ENCODE measurements at regions not wholly inside any gene's neighbourhood (a gene's known extent, or its start where the extent isn't known, plus 50 kb on each side); places are given as distances from the start of the nearest gene placed in this dataset.
"Not testable (repeated sequence)": the region's sequence is repeated elsewhere in the genome, so short reads cannot be mapped to it uniquely, and the experiment has no call there.

- no peaks in the 10 kb centered on the region for H3K4me1 ChIP-seq (ENCODE audit: insufficient read depth, low read length)
- H3K27me3 ChIP-seq (ENCODE audit: insufficient read depth, low read length), result no peaks in the 10 kb centered on the region
- H3K4me3 ChIP-seq (ENCODE audit: low read length), result no peak overlapping the region
- H3K9me3 ChIP-seq (ENCODE audit: low read length), result no peaks in the 10 kb centered on the region
- H2AFZ ChIP-seq (ENCODE audit: low read depth, low read length), result no peak overlapping the region
- H3K36me3 ChIP-seq (ENCODE audit: insufficient read depth, low read length), result no peaks in the 10 kb centered on the region
These were observed 290.0 kb downstream of the SLC7A11 start for GRCh38 chr4:137952116-137952515.

GRCh38 chr4:137950286-137950685 is 291.9 kb downstream of the SLC7A11 start:
- no peak overlapping the region for H2AFZ ChIP-seq (ENCODE audit: low read depth, low read length)
- H3K4me1 ChIP-seq (ENCODE audit: insufficient read depth, low read length), result no peaks in the 10 kb centered on the region
- H3K27me3 ChIP-seq (ENCODE audit: insufficient read depth, low read length), result no peaks in the 10 kb centered on the region
- H3K36me3 ChIP-seq (ENCODE audit: insufficient read depth, low read length), result no peaks in the 10 kb centered on the region
- H3K9me3 ChIP-seq (ENCODE audit: low read length), result no peaks in the 10 kb centered on the region
- H3K4me3 ChIP-seq (ENCODE audit: low read length), result no peak overlapping the region

GRCh38 chr4:137949746-137950145 is 292.4 kb downstream of the SLC7A11 start:
- Histone ChIP-seq H3K4me3 (ENCODE audit: low read length) (no peak overlapping the region), H3K4me1 (ENCODE audit: insufficient read depth, low read length) (no peaks in the 10 kb centered on the region), H3K27me3 (ENCODE audit: insufficient read depth, low read length) (no peaks in the 10 kb centered on the region), H3K9me3 (ENCODE audit: low read length) (no peaks in the 10 kb centered on the region), H3K36me3 (ENCODE audit: insufficient read depth, low read length) (no peaks in the 10 kb centered on the region), H2AFZ (ENCODE audit: low read depth, low read length) (no peak overlapping the region)

- H2AFZ ChIP-seq (ENCODE audit: low read depth, low read length), result no peak overlapping the region
These were observed 295.5 kb downstream of the SLC7A11 start for GRCh38 chr4:137946453-137947174.

GRCh38 chr4:137942815-137943214 is 299.3 kb downstream of the SLC7A11 start:
- not testable (repeated sequence) for H3K27me3 ChIP-seq (ENCODE audit: insufficient read depth, low read length); H3K4me1 ChIP-seq (ENCODE audit: insufficient read depth, low read length); H3K36me3 ChIP-seq (ENCODE audit: insufficient read depth, low read length); H3K4me3 ChIP-seq (ENCODE audit: low read length); H3K9me3 ChIP-seq (ENCODE audit: low read length); H2AFZ ChIP-seq (ENCODE audit: low read depth, low read length)

More at GRCh38 chr4:137946453-137947174, 295.5 kb downstream of the SLC7A11 start:
- no peaks in the 10 kb centered on the region for H3K9me3 ChIP-seq (ENCODE audit: low read length)
- no peaks in the 10 kb centered on the region for H3K4me1 ChIP-seq (ENCODE audit: insufficient read depth, low read length)
- no peak overlapping the region for H3K4me3 ChIP-seq (ENCODE audit: low read length)
- H3K27me3 ChIP-seq (ENCODE audit: insufficient read depth, low read length), result no peaks in the 10 kb centered on the region
- H3K36me3 ChIP-seq (ENCODE audit: insufficient read depth, low read length), result no peaks in the 10 kb centered on the region

GRCh38 chr4:137942015-137942515 is 300.1 kb downstream of the SLC7A11 start:
- H3K9me3 ChIP-seq (ENCODE audit: low read length); H3K27me3 ChIP-seq (ENCODE audit: insufficient read depth, low read length); H3K4me3 ChIP-seq (ENCODE audit: low read length); H3K4me1 ChIP-seq (ENCODE audit: insufficient read depth, low read length); H3K36me3 ChIP-seq (ENCODE audit: insufficient read depth, low read length); H2AFZ ChIP-seq (ENCODE audit: low read depth, low read length): not testable (repeated sequence)

GRCh38 chr4:137934911-137935310 is 307.2 kb downstream of the SLC7A11 start:
- Histone ChIP-seq H3K27me3 (ENCODE audit: insufficient read depth, low read length) (no peaks in the 10 kb centered on the region), H3K9me3 (ENCODE audit: low read length) (no peaks in the 10 kb centered on the region), H3K36me3 (ENCODE audit: insufficient read depth, low read length) (no peaks in the 10 kb centered on the region), H3K4me3 (ENCODE audit: low read length) (no peak overlapping the region), H3K4me1 (ENCODE audit: insufficient read depth, low read length) (no peaks in the 10 kb centered on the region), H2AFZ (ENCODE audit: low read depth, low read length) (no peak overlapping the region)

- Histone ChIP-seq H3K27me3 (ENCODE audit: insufficient read depth, low read length) (no peaks in the 10 kb centered on the region), H2AFZ (ENCODE audit: low read depth, low read length) (no peak overlapping the region), H3K36me3 (ENCODE audit: insufficient read depth, low read length) (no peaks in the 10 kb centered on the region), H3K4me1 (ENCODE audit: insufficient read depth, low read length) (no peaks in the 10 kb centered on the region), H3K4me3 (ENCODE audit: low read length) (no peak overlapping the region), H3K9me3 (ENCODE audit: low read length) (no peaks in the 10 kb centered on the region)
These were observed 308.1 kb downstream of the SLC7A11 start for GRCh38 chr4:137934046-137934445.

- H3K4me1 ChIP-seq (ENCODE audit: insufficient read depth, low read length), result no peaks in the 10 kb centered on the region
- no peak overlapping the region for H2AFZ ChIP-seq (ENCODE audit: low read depth, low read length)
- no peaks in the 10 kb centered on the region for H3K27me3 ChIP-seq (ENCODE audit: insufficient read depth, low read length)
- no peaks in the 10 kb centered on the region for H3K36me3 ChIP-seq (ENCODE audit: insufficient read depth, low read length)
- H3K9me3 ChIP-seq (ENCODE audit: low read length), result no peaks in the 10 kb centered on the region
- no peak overlapping the region for H3K4me3 ChIP-seq (ENCODE audit: low read length)
These were observed 314.2 kb downstream of the SLC7A11 start for GRCh38 chr4:137927972-137928371.

GRCh38 chr4:137923494-137923893 is 318.7 kb downstream of the SLC7A11 start:
- no peaks in the 10 kb centered on the region for H3K4me1 ChIP-seq (ENCODE audit: insufficient read depth, low read length)
- no peaks in the 10 kb centered on the region for H3K27me3 ChIP-seq (ENCODE audit: insufficient read depth, low read length)
- no peaks in the 10 kb centered on the region for H3K9me3 ChIP-seq (ENCODE audit: low read length)
- H2AFZ ChIP-seq (ENCODE audit: low read depth, low read length), result no peak overlapping the region
- H3K36me3 ChIP-seq (ENCODE audit: insufficient read depth, low read length), result no peaks in the 10 kb centered on the region
- H3K4me3 ChIP-seq (ENCODE audit: low read length), result no peak overlapping the region

GRCh38 chr4:137922721-137923120 is 319.4 kb downstream of the SLC7A11 start:
- no peaks in the 10 kb centered on the region for H3K36me3 ChIP-seq (ENCODE audit: insufficient read depth, low read length)
- no peaks in the 10 kb centered on the region for H3K4me1 ChIP-seq (ENCODE audit: insufficient read depth, low read length)
- H3K27me3 ChIP-seq (ENCODE audit: insufficient read depth, low read length), result no peaks in the 10 kb centered on the region
- H3K9me3 ChIP-seq (ENCODE audit: low read length), result no peaks in the 10 kb centered on the region
- no peak overlapping the region for H2AFZ ChIP-seq (ENCODE audit: low read depth, low read length)
- no peak overlapping the region for H3K4me3 ChIP-seq (ENCODE audit: low read length)

- Histone ChIP-seq H3K27me3 (ENCODE audit: insufficient read depth, low read length) (no peaks in the 10 kb centered on the region), H3K9me3 (ENCODE audit: low read length) (no peaks in the 10 kb centered on the region), H3K4me1 (ENCODE audit: insufficient read depth, low read length) (no peaks in the 10 kb centered on the region), H3K36me3 (ENCODE audit: insufficient read depth, low read length) (no peaks in the 10 kb centered on the region), H3K4me3 (ENCODE audit: low read length) (no peak overlapping the region), H2AFZ (ENCODE audit: low read depth, low read length) (no peak overlapping the region)
These were observed 332.4 kb downstream of the SLC7A11 start for GRCh38 chr4:137909529-137910309.

- Histone ChIP-seq H3K4me3 (ENCODE audit: low read length) (no peak overlapping the region), H3K9me3 (ENCODE audit: low read length) (no peaks in the 10 kb centered on the region), H3K36me3 (ENCODE audit: insufficient read depth, low read length) (no peaks in the 10 kb centered on the region), H3K27me3 (ENCODE audit: insufficient read depth, low read length) (no peaks in the 10 kb centered on the region), H3K4me1 (ENCODE audit: insufficient read depth, low read length) (no peaks in the 10 kb centered on the region), H2AFZ (ENCODE audit: low read depth, low read length) (no peak overlapping the region)
These were observed 336.2 kb downstream of the SLC7A11 start for GRCh38 chr4:137905930-137906329.

All from neuron (in vitro differentiated cells).